ENCODE measurements at regions not wholly inside any gene's neighbourhood (a gene's known extent, or its start where the extent isn't known, plus 50 kb on each side); places are given as distances from the start of the nearest gene placed in this dataset.

DNA sequence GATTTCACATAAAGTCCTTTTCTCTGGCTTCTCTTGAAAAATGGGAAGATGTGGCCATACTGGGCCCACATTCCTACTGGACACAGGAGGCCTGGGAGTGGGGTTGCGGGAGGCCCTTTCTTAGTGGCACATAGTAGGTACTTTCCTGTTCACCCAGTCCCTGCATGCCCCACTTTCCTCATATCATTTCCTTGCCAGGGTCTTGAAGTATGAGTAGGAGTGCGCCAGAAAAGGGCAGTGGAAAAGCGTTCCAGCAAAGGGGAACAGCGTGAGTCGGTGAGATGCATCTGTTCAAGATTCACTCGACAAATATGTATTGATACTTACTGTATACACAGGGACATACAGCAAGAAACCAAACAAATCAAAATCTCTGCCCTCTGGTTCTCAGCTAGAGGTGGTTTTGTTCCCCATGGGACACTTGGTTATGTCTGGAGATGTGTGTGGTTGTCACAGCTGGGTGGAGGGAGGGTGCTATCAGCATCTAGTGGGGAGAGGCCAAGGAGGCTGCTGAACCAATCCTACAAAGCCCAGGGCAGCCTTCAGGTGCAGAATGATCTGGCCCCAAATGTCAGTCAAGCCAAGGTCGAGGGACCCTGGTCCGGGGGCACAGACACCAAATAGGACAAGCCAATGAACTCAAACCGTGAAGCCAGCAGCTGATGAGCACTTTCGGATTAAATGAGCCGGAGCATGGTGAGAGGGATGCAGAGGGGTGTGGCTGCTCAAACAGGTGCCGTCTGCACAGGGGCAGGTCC is 151.4 kb downstream of the CEBPB start:
- TF ChIP-seq, protein P1, sequence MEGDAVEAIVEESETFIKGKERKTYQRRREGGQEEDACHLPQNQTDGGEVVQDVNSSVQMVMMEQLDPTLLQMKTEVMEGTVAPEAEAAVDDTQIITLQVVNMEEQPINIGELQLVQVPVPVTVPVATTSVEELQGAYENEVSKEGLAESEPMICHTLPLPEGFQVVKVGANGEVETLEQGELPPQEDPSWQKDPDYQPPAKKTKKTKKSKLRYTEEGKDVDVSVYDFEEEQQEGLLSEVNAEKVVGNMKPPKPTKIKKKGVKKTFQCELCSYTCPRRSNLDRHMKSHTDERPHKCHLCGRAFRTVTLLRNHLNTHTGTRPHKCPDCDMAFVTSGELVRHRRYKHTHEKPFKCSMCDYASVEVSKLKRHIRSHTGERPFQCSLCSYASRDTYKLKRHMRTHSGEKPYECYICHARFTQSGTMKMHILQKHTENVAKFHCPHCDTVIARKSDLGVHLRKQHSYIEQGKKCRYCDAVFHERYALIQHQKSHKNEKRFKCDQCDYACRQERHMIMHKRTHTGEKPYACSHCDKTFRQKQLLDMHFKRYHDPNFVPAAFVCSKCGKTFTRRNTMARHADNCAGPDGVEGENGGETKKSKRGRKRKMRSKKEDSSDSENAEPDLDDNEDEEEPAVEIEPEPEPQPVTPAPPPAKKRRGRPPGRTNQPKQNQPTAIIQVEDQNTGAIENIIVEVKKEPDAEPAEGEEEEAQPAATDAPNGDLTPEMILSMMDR (IDR thresholded peaks at IDR 0.05; ENCODE audit: insufficient read depth, low read depth, low read length), result no peak
- DNase-seq (ENCODE audit: low read depth), result no peak
- no peak overlapping the region for H3K4me3 ChIP-seq (ENCODE audit: low read depth, low read length)

DNA sequence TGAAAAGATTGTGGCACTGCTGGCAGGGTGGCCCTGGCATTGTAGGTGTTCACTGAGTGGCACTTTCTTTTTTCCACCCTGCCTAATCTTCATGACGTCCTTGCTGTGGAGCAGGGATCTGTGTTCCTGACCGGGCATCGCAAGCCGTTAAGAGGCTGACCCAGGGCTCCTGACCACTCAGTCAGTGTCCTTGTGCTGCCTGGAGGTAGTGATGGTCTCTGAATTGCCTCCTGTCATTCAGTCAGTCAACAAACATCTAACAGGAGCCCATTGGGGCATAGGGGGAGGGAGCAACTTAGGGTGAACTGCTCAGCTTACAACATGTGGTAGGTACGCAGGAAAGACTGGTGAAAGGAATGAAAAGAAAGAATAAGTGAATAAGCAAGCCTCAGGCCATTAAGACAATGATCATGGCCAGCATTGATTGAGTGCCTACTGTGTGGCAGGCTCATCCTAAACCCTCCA is 152.0 kb downstream of the CEBPB start:
- DNase-seq (ENCODE audit: low read depth), result no peak
- TF ChIP-seq, protein P1 (IDR thresholded peaks at IDR 0.05; ENCODE audit: insufficient read depth, low read depth, low read length), result no peak
- H3K4me3 ChIP-seq (ENCODE audit: low read depth, low read length), result no peak overlapping the region

DNA sequence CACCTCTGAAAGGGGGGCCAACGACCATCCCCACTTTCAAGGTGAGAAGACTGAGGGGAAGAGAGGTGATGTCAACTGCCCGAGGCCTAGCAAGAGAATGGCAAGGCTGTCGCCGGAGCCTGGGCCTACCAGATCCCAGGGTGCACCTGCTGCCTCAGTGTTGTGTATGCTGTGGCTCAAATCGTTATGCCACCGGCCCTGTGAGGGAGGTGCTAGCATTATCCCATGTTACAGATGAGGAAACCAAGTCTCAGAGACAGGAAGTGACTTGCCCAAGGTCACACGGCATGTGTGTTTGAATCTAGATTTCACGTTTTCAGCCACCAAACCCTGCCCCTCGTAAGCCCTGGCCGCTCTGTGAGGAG is 152.5 kb downstream of the CEBPB start:
- TF ChIP-seq, protein P1 (IDR thresholded peaks at IDR 0.05; ENCODE audit: insufficient read depth, low read depth, low read length), result no peak
- H3K4me3 ChIP-seq (ENCODE audit: low read depth, low read length), result no peak overlapping the region

DNA sequence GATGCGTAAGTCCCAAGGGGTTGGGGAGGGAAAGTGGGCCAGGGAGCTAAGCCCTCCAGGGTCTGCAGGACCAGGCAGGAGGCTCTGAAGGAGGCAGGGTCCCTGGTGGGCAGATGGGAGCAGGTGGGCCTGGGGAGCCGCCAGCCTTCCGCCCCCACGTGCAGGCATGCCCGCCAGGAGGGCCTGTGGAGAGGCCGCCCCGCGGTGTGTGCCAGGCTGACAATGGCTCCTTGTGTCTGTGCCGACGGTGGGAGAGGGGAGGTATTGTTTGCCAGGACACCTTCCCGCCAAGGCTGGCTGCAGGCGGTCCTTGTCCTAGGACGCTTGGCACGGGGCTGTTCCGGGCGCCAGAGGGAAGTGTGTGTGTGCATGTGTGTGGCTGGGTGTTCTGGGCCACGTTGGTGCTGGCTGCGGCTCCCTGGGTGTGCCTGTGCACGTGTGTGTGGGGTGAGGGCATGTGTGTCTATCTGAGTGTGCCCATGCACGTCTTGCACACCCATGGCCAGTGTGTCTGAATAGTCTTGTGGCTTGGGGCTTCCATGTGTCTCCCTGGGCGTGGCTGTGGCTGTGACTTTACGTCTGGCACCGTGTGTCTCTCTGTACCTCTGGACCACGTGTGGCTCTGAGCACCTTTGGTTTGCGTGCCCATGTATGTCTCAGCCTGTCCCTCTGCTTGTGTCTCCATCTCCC is 153.0 kb downstream of the CEBPB start:
- no peak for DNase-seq (ENCODE audit: low read depth)
- no peak overlapping the region for H3K4me3 ChIP-seq (ENCODE audit: low read depth, low read length)
- TF ChIP-seq, protein P1 (IDR thresholded peaks at IDR 0.05; ENCODE audit: insufficient read depth, low read depth, low read length), result no peak

More for the DNA sequence above, 152.5 kb downstream of the CEBPB start:
- DNase-seq (ENCODE audit: low read depth), result no peak

DNA sequence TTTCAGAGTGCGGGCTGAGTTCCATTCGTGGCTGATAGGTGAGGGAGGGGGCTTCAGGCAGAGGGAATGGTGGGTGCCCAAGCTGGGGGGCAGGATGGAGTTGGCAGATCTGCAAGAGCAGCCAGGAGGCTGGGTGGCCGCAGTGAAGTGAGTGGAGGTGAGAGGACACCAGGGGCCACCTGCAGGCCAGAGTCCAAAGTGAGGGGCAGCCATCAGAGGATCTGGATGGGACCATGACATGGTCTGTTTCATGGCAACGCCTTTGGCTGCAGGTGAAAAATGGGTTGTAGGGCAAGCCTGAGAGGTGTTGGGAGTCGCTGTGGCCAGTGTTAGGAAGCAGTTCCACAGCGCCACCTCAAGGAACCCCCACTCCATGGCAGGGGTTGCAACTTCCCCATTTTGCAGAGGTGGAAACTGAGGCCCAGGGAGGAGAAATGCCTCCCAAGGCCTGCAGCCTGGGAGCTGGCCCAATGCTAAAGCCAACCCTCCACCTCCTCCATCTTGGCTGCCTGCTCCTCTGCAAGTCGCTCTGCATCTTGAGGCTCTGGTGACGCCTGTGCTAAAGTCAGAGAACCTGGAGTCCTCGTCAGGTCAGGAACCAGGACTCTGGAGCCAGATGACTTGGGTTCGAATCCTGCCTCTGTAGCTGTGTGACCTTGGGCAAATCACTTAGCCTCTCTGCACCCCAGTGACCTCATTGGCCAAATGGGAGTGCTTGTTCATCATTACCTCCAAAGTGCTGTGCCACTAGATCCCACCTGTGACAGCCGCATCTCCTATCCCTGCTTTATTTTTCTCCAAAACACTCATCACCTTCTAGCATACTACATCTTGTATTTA is 153.8 kb downstream of the CEBPB start:
- no peak for DNase-seq (ENCODE audit: low read depth)

DNA sequence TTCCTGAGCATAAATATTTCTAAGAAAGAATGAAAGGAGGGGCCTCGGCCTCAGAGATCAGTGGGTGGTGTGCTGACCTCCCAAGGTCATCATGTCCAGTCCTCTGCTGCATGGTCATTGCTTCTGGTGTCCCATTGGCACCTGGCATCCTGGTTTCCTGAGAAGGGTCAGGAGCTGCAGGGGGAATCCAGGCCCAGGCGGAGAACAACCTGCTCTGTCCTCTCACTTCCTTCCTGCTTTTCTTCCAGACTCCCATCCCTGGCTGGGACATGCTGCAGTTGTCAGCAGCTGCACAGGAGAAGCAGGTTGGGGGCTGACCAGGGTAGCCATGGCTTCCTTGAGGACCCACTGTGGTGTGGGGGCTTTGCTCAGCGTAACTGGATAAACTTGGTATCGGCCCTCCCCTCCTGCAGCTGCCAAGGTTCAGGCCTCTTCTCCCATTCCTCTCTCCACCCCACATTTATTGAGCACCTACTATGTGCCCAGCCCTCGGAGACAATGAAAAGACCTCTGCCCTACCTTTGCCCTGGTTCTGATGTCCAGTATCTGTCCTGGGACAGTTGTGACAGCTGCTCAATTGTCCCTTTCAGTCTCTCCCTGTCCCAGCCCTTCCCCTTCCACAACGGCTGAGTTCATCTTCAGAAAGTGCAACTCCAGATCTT is 155.2 kb downstream of the CEBPB start:
- DNase-seq (ENCODE audit: low read depth), result no peak
- TF ChIP-seq, protein P1 (IDR thresholded peaks at IDR 0.05; ENCODE audit: insufficient read depth, low read depth, low read length), result no peak
- no peak overlapping the region for H3K4me3 ChIP-seq (ENCODE audit: low read depth, low read length)

More for the DNA sequence above, 153.8 kb downstream of the CEBPB start:
- TF ChIP-seq, protein P1 (IDR thresholded peaks at IDR 0.05; ENCODE audit: insufficient read depth, low read depth, low read length), result peak; percentile 31
- no peak overlapping the region for H3K4me3 ChIP-seq (ENCODE audit: low read depth, low read length)

Data from fibroblast of villous mesenchyme (primary cell).